ENCODE measurements at regions not wholly inside any gene's neighbourhood (a gene's known extent, or its start where the extent isn't known, plus 50 kb on each side); places are given as distances from the start of the nearest gene placed in this dataset.

GRCh38 chr12:89213747-89214146 is 138.6 kb downstream of the DUSP6 start:
- intact Hi-C loops (cut with DNase I), result no loop called here
- Histone ChIP-seq H3K27ac (no peak overlapping the region), H3K36me3 (no peaks in the 10 kb centered on the region), H3K4me3 (no peak overlapping the region), H3K27me3 (no peaks in the 10 kb centered on the region), H3K4me1 (peaks cover 0 to 4% of the 10 kb centered on the region in 2 donors), H3K9me3 (no peaks in the 10 kb centered on the region)
- no peak for TF ChIP-seq CTCF (IDR thresholded peaks at IDR 0.05)
- no peak for DNase-seq (ENCODE audit: low spot score in 2 of 2)

- intact Hi-C loops (cut with DNase I), result no loop called here
- peaks cover 0 to 4% of the 10 kb centered on the region in 2 donors for H3K4me1 ChIP-seq
- no peak for DNase-seq (ENCODE audit: low spot score in 2 of 2)
- no peak for TF ChIP-seq CTCF (IDR thresholded peaks at IDR 0.05)
- no peaks in the 10 kb centered on the region for H3K36me3 ChIP-seq
- no peak overlapping the region for H3K4me3 ChIP-seq
- H3K9me3 ChIP-seq, result no peaks in the 10 kb centered on the region
- no peaks in the 10 kb centered on the region for H3K27me3 ChIP-seq
- no peak overlapping the region for H3K27ac ChIP-seq
Observed at GRCh38 chr12:89213139-89213538, 139.2 kb downstream of the DUSP6 start.

GRCh38 chr12:89212339-89212771 is 139.9 kb downstream of the DUSP6 start:
- DNase-seq (ENCODE audit: low spot score in 2 of 2), result no peak
- no peaks in the 10 kb centered on the region for H3K9me3 ChIP-seq
- intact Hi-C loops (cut with DNase I), result no loop called here
- no peak overlapping the region for H3K4me3 ChIP-seq
- TF ChIP-seq CTCF (IDR thresholded peaks at IDR 0.05), result no peak
- no peaks in the 10 kb centered on the region for H3K27me3 ChIP-seq
- H3K27ac ChIP-seq, result no peak overlapping the region
- no peaks in the 10 kb centered on the region for H3K36me3 ChIP-seq
- H3K4me1 ChIP-seq, result peaks cover 0 to 4% of the 10 kb centered on the region in 2 donors

- TF ChIP-seq CTCF (IDR thresholded peaks at IDR 0.05), result no peak
- peaks cover 0 to 4% of the 10 kb centered on the region in 2 donors for H3K4me1 ChIP-seq
- H3K27me3 ChIP-seq, result no peaks in the 10 kb centered on the region
- no peaks in the 10 kb centered on the region for H3K9me3 ChIP-seq
- intact Hi-C loops (cut with DNase I), result no loop called here
- no peak for DNase-seq (ENCODE audit: low spot score in 2 of 2)
- H3K27ac ChIP-seq, result no peak overlapping the region
- no peak overlapping the region for H3K4me3 ChIP-seq
- no peaks in the 10 kb centered on the region for H3K36me3 ChIP-seq
Observed at GRCh38 chr12:89211456-89211855, 140.8 kb downstream of the DUSP6 start.

- no peak overlapping the region for H3K27ac ChIP-seq
- peaks cover 0 to 4% of the 10 kb centered on the region in 2 donors for H3K4me1 ChIP-seq
- no peak for DNase-seq (ENCODE audit: low spot score in 2 of 2)
- no peak overlapping the region for H3K4me3 ChIP-seq
- TF ChIP-seq CTCF (IDR thresholded peaks at IDR 0.05), result no peak
- H3K27me3 ChIP-seq, result no peaks in the 10 kb centered on the region
- intact Hi-C loops (cut with DNase I), result no loop called here
- no peaks in the 10 kb centered on the region for H3K9me3 ChIP-seq
- H3K36me3 ChIP-seq, result no peaks in the 10 kb centered on the region
Observed at GRCh38 chr12:89210277-89210676, 142.0 kb downstream of the DUSP6 start.

- DNase-seq (ENCODE audit: low spot score in 2 of 2), result no peak
- Histone ChIP-seq H3K27me3 (no peaks in the 10 kb centered on the region), H3K36me3 (no peaks in the 10 kb centered on the region), H3K27ac (no peak overlapping the region), H3K4me3 (no peak overlapping the region), H3K4me1 (peaks cover 0 to 4% of the 10 kb centered on the region in 2 donors), H3K9me3 (no peaks in the 10 kb centered on the region)
- intact Hi-C loops (cut with DNase I), result no loop called here
- TF ChIP-seq CTCF (IDR thresholded peaks at IDR 0.05), result no peak
Observed at GRCh38 chr12:89208661-89209096, 143.6 kb downstream of the DUSP6 start.
